HG03095 (cell line): ENCODE measurements at regions not wholly inside any gene's neighbourhood (a gene's known extent, or its start where the extent isn't known, plus 50 kb on each side); places are given as distances from the start of the nearest gene placed in this dataset.
"Not testable (repeated sequence)": the region's sequence is repeated elsewhere in the genome, so short reads cannot be mapped to it uniquely, and the experiment has no call there.

Source experiments
- ATAC-seq: cut with Tn5 transposase; IDR thresholded peaks from one replicate; pipeline ENCODE4 v1.9.1; 2021; ENCODE audit warnings: moderate library complexity; ENCODE audit not compliant: unreplicated experiment

DNA sequence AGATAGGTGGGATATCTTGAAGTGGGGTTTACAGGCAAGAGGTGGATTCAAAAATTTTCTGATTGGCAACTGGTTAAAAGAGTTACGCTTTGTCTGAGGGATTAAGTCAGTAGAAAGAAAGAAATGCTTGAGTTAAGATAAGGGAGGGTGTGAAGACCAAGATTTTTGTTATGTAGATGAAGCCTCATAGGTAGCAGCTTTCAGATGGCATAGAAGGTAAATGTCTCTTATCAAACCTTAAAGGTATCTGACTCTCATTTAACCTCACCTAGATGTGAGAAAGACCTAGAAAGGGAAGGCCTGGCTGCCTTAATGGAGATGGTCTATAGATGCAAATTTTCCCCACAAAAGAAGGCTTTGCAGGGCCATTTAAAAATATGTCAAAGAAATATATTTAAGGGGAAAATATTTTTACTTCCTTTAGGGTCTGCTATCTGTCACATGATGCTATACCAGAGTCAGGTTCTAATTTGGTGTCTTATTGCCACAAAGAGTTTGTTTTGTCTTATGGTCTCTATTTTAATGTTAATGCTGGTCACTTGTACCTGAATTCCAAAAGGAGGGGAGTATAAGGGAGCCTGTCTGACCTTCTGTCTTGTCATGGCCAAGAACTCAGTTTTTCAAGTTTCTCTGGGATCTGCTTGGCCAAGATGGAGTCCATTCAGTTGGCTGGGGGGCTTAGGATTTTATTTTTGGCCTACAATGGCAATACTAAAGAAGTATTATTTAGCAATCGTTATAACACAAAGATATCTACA, 699.1 kb upstream of the AMOT start:
- ATAC-seq = no peak

DNA sequence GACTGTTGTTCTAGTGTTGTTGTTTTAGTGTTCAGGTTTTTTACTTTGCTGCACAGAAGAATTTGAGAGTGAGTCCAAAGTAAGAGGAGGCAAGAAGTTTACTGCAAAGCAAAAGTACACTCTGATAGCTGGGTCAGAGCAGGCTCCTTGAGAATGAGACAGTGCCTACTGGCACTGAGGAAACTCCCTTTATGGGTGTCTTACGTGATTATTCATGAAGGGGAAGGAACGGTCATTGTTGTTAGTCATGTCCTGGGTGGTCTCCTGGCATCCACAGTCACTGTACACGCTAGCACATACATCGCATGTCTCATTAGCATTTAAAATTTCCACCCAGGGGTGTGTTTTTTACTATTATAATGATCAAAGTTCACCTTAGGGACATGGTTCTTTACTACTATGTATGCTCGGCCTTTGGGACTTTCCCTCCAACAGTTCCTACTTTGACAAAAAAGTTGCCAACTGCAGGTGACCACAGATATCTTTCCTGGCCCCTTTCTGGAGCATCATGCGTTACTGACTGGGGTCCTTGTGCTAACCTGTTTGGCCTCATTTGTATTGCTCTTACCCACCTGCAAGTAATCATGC, 688.9 kb upstream of the AMOT start:
- ATAC-seq = no peak

DNA sequence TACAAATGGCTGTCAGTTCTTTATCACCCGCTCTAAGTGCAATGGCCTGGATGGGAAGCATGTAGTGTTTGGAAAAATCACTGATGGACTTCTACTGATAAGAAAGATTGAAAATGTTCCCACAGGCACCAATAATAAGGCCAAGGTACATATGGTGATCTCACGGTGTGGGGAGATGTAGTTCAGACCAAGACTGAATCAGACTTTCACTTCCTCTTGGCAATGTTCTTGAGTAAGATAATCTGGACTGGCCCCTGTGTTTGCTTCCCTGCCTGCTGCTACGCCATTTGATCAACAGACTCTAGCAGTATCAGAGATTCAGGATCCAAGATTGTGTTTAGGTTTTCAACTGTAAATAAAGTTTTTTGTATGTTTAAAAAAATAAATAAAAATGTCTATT, 682.2 kb upstream of the AMOT start:
- peak; percentile 97 for ATAC-seq

DNA sequence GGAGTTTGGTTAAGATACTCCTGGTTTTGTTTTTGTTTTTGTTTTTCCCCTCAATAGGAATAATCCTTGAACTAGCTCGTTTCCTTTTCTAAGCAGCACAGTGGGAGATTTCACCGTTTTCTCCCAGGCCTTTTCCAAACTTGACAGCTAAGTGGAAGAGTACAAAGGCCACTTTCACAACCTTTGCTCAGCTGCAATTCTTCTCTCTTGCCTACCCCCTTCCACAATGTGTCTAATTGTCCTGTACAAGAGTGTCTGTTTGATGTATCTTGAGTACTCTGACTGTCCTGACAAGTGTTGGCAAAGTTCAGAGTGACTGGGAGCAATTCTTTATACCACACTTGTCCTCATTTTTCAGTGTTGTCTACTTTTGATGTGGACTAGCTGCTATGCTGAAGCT, 674.3 kb upstream of the AMOT start:
- ATAC-seq = no peak

DNA sequence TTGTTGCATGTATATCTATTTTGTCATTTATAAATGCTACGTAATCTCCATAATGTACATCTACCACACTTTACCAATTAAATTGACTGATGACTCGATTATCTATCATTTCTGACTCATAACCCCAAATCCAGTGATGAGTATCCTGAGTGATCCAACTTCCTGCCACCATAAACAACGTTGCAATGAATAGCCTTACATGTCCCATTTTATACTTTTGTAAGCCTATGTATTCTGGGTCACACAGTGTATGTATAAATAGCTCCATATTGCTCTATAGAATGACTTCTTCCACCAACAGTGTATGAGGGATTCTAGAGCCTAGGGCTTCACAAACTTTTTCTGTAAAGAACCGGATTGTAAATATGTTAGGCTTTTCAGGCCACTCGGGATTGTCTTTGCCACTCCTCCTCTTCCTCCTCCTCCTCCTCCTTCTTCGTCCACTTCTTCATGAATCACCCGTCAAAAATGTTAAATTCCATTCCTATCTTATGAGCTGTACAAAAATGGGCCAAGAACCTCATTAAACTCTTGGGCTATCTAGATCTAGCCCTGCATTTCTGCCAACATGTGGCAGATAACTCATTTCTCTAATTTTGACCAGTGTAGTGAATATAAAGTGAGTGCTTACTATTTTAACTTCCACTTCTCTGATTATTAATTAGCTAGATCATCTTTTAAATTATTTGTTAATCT, 672.2 kb upstream of the AMOT start:
- no peak for ATAC-seq

DNA sequence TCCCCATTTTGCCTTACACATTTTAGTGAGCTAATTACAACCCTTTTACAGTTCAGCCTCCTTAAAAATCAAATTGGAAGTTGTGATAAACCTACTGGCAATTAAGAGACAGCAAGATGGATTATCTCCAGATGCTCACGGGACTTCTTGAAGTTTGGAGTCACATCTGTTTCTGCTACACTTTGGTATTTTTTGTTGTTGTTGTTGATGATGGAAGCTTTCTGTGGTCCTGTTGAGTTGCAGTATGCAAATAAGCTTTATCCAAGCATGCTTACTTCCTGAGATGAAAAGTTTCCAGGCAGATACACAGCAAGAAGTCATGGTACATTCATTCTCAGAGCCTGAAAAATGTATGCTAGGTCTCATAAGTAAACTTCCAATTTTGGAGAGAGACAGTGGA, 670.0 kb upstream of the AMOT start:
- no peak for ATAC-seq

DNA sequence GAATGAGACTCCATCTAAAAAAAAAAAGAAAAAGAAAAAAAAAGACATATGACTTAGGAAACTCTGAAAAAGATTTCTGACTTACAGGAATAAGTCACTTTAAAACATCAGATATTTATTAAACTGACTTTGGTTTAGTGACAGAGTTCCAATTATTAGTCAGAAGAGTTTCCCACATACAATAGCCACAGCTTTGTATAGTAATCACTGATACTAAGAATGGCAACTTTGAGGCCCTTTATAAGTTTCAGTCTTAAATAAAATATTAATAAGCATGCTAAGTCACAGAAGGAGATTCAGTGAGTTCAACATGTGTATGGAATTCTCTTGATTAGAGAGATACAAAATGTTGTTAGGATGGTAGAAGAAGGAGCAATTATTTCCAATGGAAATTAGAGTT, 652.3 kb upstream of the AMOT start:
- no peak for ATAC-seq

DNA sequence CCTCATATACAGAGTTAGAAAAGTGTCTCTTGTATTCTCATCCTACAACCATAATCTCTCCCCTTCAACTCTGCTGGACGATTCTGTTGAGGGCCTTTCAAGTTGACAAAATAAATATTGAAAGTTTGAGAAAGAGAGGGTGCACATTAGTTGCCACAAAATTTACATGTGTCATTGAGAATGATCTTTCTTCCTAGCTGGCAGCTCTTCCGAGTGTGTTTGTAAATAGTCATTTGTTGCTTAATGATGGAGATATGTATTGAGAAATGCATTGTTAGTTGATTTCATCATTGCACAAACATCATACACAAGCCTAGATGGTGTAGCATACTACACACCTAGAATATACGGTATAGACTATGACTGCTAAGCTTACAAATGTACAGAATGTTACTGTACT, 632.8 kb upstream of the AMOT start:
- ATAC-seq = no peak

DNA sequence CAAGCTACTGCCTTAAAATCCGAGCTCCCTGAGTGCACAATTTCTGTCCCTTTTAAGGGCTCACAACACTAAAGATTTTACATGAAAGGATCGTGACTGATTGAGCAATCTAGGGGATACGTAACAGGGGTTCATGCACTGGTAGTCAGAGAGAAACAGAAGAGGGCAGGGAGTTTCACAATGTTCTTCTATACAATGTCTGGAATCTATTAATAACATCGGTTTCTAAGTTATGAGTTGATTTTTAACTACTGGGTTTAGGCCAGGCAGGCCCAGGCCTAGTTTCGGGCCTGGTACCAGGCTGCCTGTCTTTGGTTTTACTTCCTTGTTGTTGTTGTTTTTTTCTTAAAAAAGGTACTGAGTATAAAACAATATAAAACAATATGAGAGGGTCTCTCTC, 632.4 kb upstream of the AMOT start:
- ATAC-seq = not testable (repeated sequence)

DNA sequence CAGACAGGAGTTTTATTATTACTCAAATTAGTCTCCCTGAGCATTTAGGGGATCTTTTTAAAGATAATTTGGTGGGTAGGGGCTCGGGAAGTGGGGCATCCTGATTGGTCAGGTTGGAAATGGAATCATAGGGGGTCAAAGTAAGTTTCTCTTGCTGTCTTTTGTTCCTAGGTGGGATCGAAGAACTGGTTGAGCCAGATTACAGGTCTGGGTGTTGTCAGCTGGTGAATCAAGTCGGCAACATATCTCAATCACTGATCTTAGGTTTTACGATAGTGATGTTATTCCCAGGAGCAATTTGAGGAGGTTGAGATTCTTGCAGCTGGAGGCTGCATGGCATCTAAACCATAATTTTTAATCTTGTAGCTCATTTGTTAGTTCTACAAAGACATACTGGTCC, 629.5 kb upstream of the AMOT start:
- ATAC-seq = no peak

DNA sequence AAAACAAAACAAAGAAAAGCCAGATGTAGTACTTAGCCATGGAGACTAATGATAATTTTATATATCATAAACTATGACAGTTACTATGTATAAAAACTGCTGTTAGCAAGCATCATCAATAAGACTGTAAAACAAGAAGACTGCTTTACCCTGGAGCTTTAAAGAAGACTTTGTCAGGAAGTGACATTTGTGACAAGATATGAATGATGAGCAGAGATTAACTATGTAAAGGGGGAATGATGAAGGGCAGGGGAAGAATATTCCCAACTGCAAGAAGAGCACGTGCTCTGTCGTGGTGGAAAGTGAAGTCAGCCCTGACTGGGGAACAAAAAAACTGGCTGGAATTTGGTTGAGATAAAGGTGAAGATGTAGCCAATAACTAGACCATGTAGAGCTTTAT, 617.1 kb upstream of the AMOT start:
- no peak for ATAC-seq

DNA sequence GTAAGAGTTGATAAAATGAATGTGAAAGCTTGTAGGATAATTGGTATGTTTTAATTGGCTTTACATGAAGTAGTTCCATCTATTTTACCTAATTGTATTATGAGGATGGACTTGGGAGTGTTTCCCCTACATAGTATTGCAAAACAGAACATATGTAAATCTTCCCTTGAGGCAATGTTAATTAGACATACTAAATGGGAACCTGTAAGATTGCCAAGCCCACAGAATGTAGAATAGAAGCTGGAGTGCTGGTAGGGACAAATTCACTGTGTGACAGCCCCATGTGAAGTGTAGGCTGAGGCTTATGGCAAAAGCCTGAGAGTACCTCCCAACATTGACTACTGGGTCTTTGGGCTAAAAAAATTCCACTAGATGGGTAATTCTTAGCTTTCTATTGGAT, 615.0 kb upstream of the AMOT start:
- ATAC-seq = no peak

DNA sequence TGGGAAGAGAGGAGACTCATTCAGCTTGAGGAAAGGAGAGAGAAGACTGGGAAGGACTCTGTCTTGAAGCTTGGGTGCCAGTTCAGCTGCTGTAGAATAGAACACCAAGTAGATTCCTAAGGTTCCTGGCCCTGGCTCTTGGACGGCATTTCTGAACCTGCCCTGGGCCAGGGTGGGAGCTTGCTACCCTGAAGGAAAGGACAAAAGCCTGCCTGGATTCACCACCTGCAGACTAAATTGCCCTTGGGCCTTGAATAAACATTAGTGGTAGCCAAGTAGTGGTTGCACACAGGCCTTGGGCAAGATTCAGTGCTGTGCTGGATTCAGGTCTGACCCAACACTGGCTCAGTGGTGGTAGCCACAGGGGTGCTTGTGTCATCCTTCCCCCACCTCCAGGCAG, 588.4 kb upstream of the AMOT start:
- no peak for ATAC-seq

DNA sequence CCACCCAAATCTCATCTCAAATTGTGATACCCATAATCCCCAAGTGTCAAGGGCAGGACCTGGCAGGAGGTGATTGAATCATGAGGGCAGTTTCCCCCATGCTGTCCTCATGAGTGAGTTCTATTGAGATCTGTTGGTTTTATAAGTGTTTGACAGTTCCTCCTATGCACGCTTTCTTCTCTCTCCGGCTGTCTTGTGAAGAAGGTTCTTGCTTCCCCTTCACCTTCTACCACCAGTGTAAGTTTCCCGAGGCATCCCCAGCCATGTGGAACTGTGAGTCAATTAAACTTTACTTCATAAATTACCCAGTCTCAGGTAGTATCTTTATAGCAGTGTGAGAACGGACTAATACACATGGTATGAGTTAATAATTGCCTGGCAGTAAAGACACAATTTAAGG, 581.7 kb upstream of the AMOT start:
- ATAC-seq = no peak

DNA sequence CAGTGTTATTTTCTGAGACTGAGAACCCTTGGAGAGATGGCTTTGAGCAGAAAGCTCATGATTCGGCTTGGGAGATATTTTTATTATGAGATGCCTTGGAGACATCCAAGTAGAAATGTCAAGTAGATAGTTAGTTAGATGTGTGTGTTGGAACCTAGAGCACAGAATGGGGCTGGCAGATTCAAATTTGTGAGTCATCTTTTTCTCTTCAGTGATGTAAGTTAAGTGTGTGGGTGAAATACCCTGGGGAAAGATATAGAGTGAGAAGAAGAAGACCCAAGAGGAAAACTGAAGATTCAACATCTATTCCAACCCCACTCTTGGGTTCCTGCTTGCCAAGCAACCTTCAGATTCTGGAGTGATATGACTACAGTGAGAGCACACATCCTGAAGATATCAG, 580.8 kb upstream of the AMOT start:
- ATAC-seq = no peak

DNA sequence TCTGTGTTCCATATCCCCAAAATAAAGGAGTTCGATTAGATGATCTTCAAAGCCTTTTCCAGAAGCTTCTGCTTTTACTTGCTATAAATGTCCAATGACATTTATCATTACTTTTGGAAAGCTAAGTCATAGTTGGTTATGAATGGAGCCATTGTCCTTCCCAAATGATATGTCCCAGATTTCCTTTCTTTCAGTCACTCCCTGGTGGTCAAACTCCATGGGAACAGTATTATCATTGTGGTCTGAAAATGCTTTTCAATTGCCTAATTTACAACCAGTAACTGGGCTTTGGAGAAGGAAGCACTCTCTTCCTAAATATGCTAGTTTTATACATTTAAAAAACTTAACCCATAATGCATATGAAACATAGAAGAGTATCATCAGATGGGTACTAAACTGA, 571.5 kb upstream of the AMOT start:
- no peak for ATAC-seq

DNA sequence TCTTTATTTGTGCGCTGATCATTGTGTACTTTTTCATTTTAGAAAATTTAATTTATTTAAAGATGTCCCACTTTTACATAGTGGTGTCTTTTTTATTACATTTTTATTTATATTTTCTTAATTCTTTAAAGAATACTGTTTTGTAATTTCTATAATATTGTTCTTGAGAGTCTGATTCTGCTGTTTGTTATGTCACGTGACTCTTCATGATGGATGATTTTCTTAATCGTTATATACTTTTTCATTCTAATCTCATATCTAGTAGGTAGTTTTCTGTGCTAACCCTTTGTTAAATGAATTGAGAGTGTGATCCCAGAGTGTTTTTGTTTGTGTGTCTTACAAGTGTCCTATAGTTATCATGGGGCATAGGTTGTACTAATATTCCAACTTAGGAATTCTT, 568.2 kb upstream of the AMOT start:
- ATAC-seq = no peak

DNA sequence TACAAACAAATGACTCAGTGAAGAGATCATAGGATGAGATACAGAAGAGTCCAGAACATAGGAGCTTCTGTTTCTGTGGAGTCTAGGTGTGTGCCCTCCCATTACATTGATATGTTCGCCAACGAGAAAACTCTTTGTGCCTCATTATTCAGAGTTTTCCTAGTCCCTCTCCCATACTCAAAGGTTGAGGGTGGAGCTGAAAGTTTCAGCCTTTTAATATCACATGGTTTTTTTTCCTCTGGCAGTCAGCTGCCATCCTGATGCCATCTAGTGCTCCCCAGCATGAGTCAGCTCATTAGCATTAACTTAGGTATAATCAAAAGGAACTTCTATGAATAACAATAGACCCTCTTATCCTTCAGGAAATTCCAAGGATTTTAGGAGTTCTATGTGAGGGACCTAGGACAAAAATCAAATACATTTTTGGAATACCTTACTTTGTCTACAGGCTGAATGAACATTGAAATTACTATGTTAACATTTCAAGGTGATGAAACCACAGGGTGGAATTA, 559.6 kb upstream of the AMOT start:
- no peak for ATAC-seq

DNA sequence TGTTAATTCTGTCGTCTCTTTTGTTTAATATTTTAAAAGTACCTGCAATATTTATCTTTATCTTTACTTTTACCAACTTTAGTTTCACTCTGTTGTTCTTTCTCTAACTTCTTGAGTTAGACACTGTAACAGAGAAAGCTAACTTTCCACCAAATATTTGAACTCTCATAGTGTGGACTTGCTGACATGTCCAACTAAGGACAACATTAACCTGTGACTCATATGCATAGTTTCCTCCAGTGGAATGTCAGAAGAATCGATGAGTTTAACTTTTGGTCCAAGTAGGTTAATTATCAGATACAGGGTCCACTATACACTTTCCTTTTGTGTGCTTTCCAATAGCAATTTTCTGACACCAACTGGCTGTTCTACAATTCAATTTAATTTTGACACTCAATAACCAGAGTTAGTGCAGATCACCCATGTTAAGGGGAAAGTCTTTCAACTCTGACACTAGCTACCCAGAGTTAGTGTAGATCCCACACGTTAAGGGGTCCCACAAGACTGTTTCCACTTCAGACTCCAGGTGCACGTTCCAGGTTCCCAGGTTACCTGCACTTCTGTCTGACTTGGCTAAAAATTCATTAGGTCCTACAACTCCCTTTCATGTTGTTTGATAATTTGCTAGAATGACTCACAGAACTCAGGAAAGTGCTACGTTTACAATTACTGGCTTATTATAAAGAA, 559.0 kb upstream of the AMOT start:
- ATAC-seq = no peak

DNA sequence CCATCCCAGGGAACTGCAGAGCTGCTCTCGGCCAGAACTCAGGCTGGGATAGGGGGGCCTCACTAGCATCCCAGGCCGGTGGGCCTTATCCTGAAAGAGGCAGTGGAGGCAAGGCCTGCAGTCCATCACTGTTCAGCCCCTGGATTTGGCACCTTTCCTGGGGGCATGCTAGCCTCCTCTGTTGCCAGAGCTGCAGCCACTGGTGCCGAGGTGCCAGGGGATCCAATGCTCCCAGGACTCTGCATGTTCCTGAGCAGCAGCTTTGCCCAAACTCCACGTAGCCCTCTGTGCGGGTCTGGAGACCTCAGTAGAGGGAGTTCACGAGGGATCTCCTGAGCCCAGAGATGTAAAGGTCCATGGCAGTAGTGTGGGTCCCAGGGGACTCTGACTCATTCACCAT, 551.7 kb upstream of the AMOT start:
- ATAC-seq = no peak

DNA sequence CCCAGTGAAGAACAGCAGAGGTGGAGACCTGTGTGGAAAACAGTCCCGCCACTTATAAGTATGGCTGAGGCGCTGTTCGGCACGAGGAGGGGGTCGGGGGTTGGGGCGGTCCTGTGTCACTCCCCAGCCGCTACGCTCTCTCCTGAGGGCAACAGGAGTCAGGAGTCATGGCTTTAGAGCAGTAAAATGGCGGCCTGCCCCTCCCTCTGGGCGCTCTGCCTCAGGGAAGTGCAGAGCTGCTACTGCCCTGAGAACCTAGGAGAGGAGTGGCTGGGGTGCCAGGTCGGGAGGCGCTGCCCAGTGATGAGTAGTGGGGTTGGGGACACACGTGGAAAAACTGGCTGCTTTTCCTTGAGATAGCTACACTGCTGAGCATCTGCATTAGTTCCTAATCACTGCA, 551.2 kb upstream of the AMOT start:
- ATAC-seq = no peak

DNA sequence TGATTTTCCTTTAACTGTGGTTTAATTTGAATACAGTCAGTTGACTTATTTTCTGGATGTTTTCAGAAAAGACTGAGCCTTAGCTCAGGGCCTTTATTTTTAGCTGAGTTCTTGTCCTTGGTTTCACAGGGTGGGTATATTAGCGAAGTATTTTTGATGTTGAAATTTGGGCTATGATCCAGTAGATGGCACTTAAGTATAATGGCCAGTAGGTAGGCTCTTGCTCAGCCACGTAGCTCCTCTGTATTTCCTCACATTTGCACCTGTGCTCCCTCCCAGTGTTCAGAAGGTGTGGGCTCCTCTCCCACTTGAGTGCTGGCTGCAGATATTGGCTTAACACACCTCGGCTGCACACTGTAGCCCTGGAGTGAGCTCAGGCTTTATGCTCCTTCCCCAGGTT, 549.9 kb upstream of the AMOT start:
- no peak for ATAC-seq
